Osteoblast (primary cell): ENCODE measurements at regions not wholly inside any gene's neighbourhood (a gene's known extent, or its start where the extent isn't known, plus 50 kb on each side); places are given as distances from the start of the nearest gene placed in this dataset.

ENCODE experiments used
- DNase-seq: peaks from one replicate; pipeline ENCODE4 v3.0.0; 2011; ENCODE audit warnings: low spot score, mixed read lengths; ENCODE audit not compliant: insufficient read length; ENCODE audit errors: missing footprints
- H2AFZ ChIP-seq: 2 replicates; pipeline ENCODE4 v1.6.0; 2011; ENCODE audit warnings: mild to moderate bottlenecking, low read length
- H3K27ac ChIP-seq: 2 replicates; pipeline ENCODE4 v1.5.1; 2011; ENCODE audit warnings: mild to moderate bottlenecking, low read depth, low read length, moderate library complexity
- H3K27me3 ChIP-seq: 2 replicates; pipeline ENCODE4 v1.6.0; 2012; ENCODE audit warnings: mild to moderate bottlenecking, control low read depth, inconsistent platforms, low read length, moderate library complexity; ENCODE audit not compliant: insufficient read depth
- H3K36me3 ChIP-seq: 2 replicates; pipeline ENCODE4 v1.5.1; 2011; ENCODE audit warnings: mild to moderate bottlenecking, low read length, control low read depth, moderate library complexity; ENCODE audit not compliant: insufficient read depth
- H3K4me1 ChIP-seq: 2 replicates; pipeline ENCODE4 v1.5.1; 2011; ENCODE audit warnings: mild to moderate bottlenecking, low read length, control low read depth, moderate library complexity; ENCODE audit not compliant: insufficient read depth
- H3K4me2 ChIP-seq: 2 replicates; pipeline ENCODE4 v1.6.0; 2011; ENCODE audit warnings: mild to moderate bottlenecking, low read length; ENCODE audit not compliant: insufficient read depth
- H3K4me3 ChIP-seq: fragments of 200-600 bp; sonication (generic); 3 replicates; pipeline ENCODE4 v1.5.1; 2012; ENCODE audit warnings: mild to moderate bottlenecking, low read length, inconsistent platforms; ENCODE audit not compliant: insufficient read depth
- H3K79me2 ChIP-seq: 2 replicates; pipeline ENCODE4 v1.6.0; 2012; ENCODE audit warnings: mild to moderate bottlenecking, low read length, control low read depth, inconsistent platforms; ENCODE audit not compliant: insufficient read depth
- H3K9me3 ChIP-seq: 2 replicates; pipeline ENCODE4 v1.5.1; 2011; ENCODE audit warnings: low read depth, low read length, control low read depth
- H4K20me1 ChIP-seq: 2 replicates; pipeline ENCODE4 v1.6.0; 2012; ENCODE audit warnings: mild to moderate bottlenecking, low read length, control low read depth; ENCODE audit not compliant: insufficient read depth
- CTCF ChIP-seq: IDR thresholded peaks from 2 replicates; pipeline ENCODE4 v1.5.1; 2011; ENCODE audit warnings: mild to moderate bottlenecking, low read depth, low read length, moderate library complexity; ENCODE audit errors: extremely low read depth

DNA sequence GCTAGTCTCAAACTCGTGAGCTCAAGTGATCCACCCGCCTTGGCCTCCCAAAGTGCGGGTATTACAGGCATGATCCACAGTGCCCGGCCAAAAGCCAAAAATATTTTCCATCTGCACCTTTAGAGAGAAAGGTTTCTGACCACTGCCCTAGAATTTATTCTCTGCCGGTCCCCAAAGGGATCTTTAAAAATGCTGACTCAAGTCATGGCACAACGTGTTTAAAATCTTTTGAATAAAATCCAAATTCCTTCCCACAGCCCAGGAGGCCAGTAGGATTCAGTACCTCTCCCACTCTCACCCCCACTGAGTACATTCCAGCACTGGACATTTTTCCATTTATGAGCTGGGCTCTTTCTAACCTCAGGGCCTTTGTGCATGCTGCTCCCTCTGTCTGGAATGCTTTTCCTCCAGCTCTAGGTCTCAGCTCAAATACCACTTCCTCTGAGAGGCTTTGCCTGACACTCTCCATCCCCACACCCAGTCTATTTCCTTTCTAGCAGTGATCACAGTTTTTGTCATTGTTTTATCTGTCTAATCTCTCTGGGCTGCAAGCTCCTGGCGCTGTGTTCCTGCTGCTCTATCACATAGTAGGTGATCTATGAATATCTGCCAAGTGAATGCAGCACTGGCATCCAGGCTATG lies 502.9 kb downstream of the SHQ1 start:
- H3K4me2 ChIP-seq, result no peak overlapping the region
- no peak for DNase-seq
- H4K20me1 ChIP-seq, result no peaks in the 10 kb centered on the region
- peaks cover 28% of the 10 kb centered on the region for H3K4me1 ChIP-seq
- H3K27me3 ChIP-seq, result no peaks in the 10 kb centered on the region
- no peaks in the 10 kb centered on the region for H3K79me2 ChIP-seq
- no peak overlapping the region for H3K4me3 ChIP-seq
- H3K9me3 ChIP-seq, result no peaks in the 10 kb centered on the region
- no peak overlapping the region for H2AFZ ChIP-seq
- H3K36me3 ChIP-seq, result no peaks in the 10 kb centered on the region
- TF ChIP-seq CTCF, result no peak
- no peak overlapping the region for H3K27ac ChIP-seq

DNA sequence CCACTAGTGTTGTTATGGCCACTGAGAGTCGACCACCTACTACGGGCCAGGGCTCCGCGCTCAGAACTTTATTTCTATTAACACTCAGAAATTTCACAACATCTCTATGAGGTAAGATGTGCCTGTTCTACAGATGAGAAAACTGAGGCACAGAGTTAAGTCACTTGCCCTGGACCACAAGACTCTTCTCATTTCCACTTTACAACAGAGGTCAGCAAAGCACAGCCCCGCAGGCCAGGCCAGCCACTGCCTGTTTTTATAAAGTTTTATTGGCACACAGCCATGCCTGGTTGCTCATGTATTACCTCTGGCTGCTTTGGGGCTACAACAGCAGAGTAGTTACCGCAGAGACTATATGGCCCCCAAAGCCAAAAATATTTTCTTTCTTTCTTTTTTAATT lies 503.6 kb downstream of the SHQ1 start:
- Histone ChIP-seq H3K36me3 (no peaks in the 10 kb centered on the region), H3K79me2 (no peaks in the 10 kb centered on the region), H3K9me3 (no peaks in the 10 kb centered on the region), H2AFZ (no peak overlapping the region), H3K27me3 (no peaks in the 10 kb centered on the region), H4K20me1 (no peaks in the 10 kb centered on the region), H3K4me1 (peaks cover 28% of the 10 kb centered on the region), H3K4me2 (no peak overlapping the region), H3K27ac (no peak overlapping the region), H3K4me3 (no peak overlapping the region)
- DNase-seq, result no peak
- TF ChIP-seq CTCF, result no peak

- H3K36me3 ChIP-seq, result no peaks in the 10 kb centered on the region
- no peaks in the 10 kb centered on the region for H3K9me3 ChIP-seq
- peaks cover 32% of the 10 kb centered on the region for H3K4me1 ChIP-seq
- no peak for TF ChIP-seq CTCF
- no peak overlapping the region for H3K4me3 ChIP-seq
- no peaks in the 10 kb centered on the region for H3K79me2 ChIP-seq
- H2AFZ ChIP-seq, result no peak overlapping the region
- DNase-seq, result no peak
- H3K4me2 ChIP-seq, result no peak overlapping the region
- H3K27ac ChIP-seq, result no peak overlapping the region
- H3K27me3 ChIP-seq, result no peaks in the 10 kb centered on the region
- no peaks in the 10 kb centered on the region for H4K20me1 ChIP-seq
Measured at GRCh38 chr3:72344236-72344635, 504.0 kb downstream of the SHQ1 start.

- H3K4me3 ChIP-seq, result no peak overlapping the region
- H3K9me3 ChIP-seq, result no peaks in the 10 kb centered on the region
- H2AFZ ChIP-seq, result no peak overlapping the region
- H3K36me3 ChIP-seq, result no peaks in the 10 kb centered on the region
- no peak overlapping the region for H3K27ac ChIP-seq
- peaks cover 32% of the 10 kb centered on the region for H3K4me1 ChIP-seq
- DNase-seq, result no peak
- H4K20me1 ChIP-seq, result no peaks in the 10 kb centered on the region
- no peak for TF ChIP-seq CTCF
- no peaks in the 10 kb centered on the region for H3K79me2 ChIP-seq
- no peaks in the 10 kb centered on the region for H3K27me3 ChIP-seq
- H3K4me2 ChIP-seq, result no peak overlapping the region
Measured at GRCh38 chr3:72343078-72343477, 505.2 kb downstream of the SHQ1 start.
